ENCODE measurements at regions not wholly inside any gene's neighbourhood (a gene's known extent, or its start where the extent isn't known, plus 50 kb on each side); places are given as distances from the start of the nearest gene placed in this dataset.
"Not testable (repeated sequence)": the region's sequence is repeated elsewhere in the genome, so short reads cannot be mapped to it uniquely, and the experiment has no call there.

DNA sequence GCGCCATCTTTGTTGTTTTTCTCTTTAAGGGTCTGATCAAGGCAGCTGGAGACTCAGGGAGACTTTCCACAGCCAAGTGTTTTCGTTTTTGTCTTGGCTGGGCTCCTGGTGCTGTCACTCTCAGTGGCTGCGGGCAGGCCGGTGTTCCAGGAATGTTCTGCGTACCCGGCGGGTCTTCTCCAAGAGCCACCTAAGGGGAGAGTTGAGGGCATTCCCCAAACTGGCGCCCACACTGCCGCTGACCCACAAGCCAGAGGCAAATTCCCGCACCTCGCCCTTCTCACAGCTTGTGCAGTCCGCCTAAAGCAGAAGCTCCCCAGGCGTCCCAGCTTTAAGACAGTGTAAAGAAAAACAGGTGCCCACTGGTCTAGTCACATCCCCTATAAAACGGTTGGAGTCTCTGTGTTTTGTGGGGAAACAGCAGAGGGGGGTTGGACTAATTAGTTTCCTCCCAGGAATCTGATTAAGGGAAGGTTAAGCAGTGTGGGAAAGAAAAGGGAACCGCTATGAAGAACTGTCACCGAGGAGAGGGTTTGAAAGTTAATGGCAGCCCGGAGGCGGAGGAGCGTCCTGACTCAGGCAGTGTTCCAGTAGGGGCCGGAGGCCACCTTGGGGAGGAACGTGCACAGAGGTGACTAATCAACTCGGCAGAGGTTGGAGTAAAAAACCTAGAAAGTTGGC, 224.5 kb downstream of the SLC4A3 start:
- Histone ChIP-seq H3K36me3 (no peaks in the 10 kb centered on the region), H3K27me3 (replicated peaks) (no peaks in the 10 kb centered on the region), H3K4me1 (replicated peaks) (no peaks in the 10 kb centered on the region), H3K27ac (no peak overlapping the region), H3K9me3 (replicated peaks) (no peaks in the 10 kb centered on the region), H3K4me3 (no peak overlapping the region)
- DNase-seq (ENCODE audit: low read depth in 1 of 2, low spot score in 2 of 2) = no peak

DNA sequence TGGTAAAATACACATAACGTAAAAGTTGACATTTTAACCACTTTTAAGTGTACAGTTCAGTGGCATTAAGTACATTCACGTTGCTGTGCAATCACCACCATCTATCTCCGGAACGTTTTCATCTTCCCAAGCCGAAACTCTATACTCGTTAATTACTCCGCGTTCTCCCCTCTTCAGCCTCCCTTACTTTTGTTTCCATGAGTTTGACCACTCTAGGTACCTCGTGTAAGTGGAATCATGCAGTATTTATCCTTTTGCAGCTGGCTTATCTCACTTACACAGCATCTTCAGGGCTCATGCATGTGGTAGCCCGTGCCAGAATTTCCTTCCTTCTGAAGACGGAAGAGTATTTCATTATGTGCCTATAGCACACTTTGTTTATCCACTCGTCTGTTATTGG, 225.2 kb downstream of the SLC4A3 start:
- Histone ChIP-seq H3K27ac (no peak overlapping the region), H3K9me3 (replicated peaks) (no peaks in the 10 kb centered on the region), H3K4me3 (no peak overlapping the region), H3K27me3 (replicated peaks) (no peaks in the 10 kb centered on the region), H3K4me1 (replicated peaks) (no peaks in the 10 kb centered on the region), H3K36me3 (no peaks in the 10 kb centered on the region)
- no peak for DNase-seq (ENCODE audit: low read depth in 1 of 2, low spot score in 2 of 2)

DNA sequence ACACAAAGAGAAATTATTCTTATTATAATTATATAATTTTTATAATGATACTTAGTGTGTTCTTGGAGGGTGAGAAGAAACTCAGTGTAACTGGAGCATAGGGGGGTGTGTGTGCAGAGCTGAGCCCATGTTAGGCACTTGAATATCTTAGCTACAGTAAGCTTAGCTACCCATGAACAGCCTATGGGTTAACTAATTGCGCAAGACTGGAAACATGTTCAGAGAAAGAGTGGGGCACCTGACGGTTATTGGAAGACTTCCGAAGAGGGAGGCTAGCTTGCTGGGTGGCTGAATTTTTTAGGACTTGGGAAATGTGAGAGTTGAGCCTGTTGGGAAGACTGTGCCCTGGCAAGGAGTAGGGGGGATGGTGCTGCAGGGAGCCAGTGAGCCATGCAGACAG, 229.2 kb downstream of the SLC4A3 start:
- no peaks in the 10 kb centered on the region for H3K9me3 ChIP-seq (replicated peaks)
- no peak overlapping the region for H3K27ac ChIP-seq
- H3K4me3 ChIP-seq = no peak overlapping the region
- H3K27me3 ChIP-seq (replicated peaks) = no peaks in the 10 kb centered on the region
- no peaks in the 10 kb centered on the region for H3K36me3 ChIP-seq
- DNase-seq (ENCODE audit: low read depth in 1 of 2, low spot score in 2 of 2) = no peak
- no peaks in the 10 kb centered on the region for H3K4me1 ChIP-seq (replicated peaks)

DNA sequence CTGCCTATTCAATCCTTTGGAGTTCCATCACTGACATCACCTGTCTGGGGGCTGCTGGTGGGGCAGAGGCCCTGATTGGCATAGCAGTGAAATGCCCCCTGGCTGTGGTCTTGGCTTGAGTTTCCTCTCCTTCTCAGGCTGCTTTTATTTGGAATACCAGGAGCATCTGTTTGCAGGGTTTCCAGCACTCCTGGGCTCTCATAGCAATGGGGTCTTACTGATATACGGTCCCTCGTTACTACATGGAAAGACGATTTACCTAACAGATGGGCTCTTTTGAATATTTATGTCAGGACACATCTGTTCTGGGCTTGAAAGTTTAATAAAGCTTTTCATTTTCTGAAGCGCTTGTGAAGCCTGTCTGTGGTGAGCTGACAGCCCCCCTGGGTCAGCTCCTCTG, 230.3 kb downstream of the SLC4A3 start:
- H3K4me3 ChIP-seq = no peak overlapping the region
- no peak for DNase-seq (ENCODE audit: low read depth in 1 of 2, low spot score in 2 of 2)
- H3K4me1 ChIP-seq (replicated peaks) = no peaks in the 10 kb centered on the region
- H3K36me3 ChIP-seq = no peaks in the 10 kb centered on the region
- no peak overlapping the region for H3K27ac ChIP-seq
- no peaks in the 10 kb centered on the region for H3K27me3 ChIP-seq (replicated peaks)
- no peaks in the 10 kb centered on the region for H3K9me3 ChIP-seq (replicated peaks)

DNA sequence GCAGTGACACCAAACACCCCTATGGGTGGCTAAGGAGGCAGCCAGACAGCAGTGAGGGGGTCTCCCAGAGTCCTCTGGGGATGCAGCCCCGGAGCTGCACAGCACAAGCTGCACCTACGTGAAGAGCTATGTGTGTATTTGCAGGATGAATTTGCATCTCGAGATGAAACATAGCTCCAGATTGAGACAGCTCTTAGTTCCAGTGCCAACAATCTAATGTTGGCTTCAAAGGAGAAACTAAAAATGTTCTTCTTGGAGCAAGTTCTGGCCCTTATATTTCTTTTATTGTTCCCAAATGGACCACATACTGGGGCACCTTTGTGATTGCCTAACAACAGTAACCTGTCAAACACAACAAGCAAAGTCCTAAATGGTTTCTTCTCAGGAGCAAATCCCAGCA, 233.9 kb downstream of the SLC4A3 start:
- no peaks in the 10 kb centered on the region for H3K27me3 ChIP-seq (replicated peaks)
- no peak for DNase-seq (ENCODE audit: low read depth in 1 of 2, low spot score in 2 of 2)
- no peaks in the 10 kb centered on the region for H3K9me3 ChIP-seq (replicated peaks)
- H3K36me3 ChIP-seq = no peaks in the 10 kb centered on the region
- H3K4me1 ChIP-seq (replicated peaks) = no peaks in the 10 kb centered on the region
- H3K27ac ChIP-seq = no peak overlapping the region
- H3K4me3 ChIP-seq = no peak overlapping the region

DNA sequence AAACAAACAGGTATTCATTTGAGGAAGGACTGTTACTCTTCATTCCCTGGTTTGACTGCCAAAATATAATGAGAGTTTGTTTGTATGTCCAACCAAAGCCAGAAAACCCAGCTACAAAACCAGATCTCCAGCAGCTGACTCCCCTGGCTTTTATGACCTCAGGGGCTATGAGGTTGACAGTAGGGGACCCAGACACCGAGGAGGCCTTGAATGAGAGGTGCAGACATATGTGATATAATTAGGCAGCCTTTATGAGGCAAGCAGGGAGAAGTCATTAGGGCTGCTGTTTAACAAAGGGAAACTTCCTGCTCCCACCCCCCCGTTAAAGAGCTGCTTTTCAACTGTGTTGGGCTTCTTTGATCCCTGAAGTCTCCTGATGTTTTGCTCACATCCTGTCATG, 236.7 kb downstream of the SLC4A3 start:
- Histone ChIP-seq H3K4me3 (no peak overlapping the region), H3K27ac (no peak overlapping the region), H3K9me3 (replicated peaks) (no peaks in the 10 kb centered on the region), H3K4me1 (replicated peaks) (no peaks in the 10 kb centered on the region), H3K36me3 (no peaks in the 10 kb centered on the region), H3K27me3 (replicated peaks) (no peaks in the 10 kb centered on the region)
- no peak for DNase-seq (ENCODE audit: low read depth in 1 of 2, low spot score in 2 of 2)

DNA sequence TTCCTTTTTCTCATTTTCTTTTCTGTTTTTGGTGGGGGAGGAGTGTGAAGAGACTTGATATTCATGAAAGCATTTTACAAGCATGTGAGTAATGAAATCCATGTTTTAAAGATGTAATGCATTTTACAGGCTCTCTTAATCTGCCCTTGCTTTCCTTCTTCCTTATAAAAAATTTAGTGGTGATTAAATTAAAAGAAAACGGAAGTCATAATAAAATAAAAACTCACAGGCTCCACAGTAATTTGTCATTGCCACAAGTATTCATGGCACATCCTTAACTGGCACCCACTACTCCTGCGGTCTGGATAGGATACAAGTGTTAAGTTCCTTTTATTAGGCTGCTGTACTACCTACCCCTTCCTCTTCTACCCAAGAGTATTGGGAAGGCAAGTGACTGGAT, 241.2 kb downstream of the SLC4A3 start:
- DNase-seq (ENCODE audit: low read depth in 1 of 2, low spot score in 2 of 2) = no peak
- H3K4me3 ChIP-seq = no peak overlapping the region
- no peaks in the 10 kb centered on the region for H3K4me1 ChIP-seq (replicated peaks)
- H3K36me3 ChIP-seq = no peaks in the 10 kb centered on the region
- H3K27ac ChIP-seq = no peak overlapping the region
- no peaks in the 10 kb centered on the region for H3K27me3 ChIP-seq (replicated peaks)
- H3K9me3 ChIP-seq (replicated peaks) = no peaks in the 10 kb centered on the region

DNA sequence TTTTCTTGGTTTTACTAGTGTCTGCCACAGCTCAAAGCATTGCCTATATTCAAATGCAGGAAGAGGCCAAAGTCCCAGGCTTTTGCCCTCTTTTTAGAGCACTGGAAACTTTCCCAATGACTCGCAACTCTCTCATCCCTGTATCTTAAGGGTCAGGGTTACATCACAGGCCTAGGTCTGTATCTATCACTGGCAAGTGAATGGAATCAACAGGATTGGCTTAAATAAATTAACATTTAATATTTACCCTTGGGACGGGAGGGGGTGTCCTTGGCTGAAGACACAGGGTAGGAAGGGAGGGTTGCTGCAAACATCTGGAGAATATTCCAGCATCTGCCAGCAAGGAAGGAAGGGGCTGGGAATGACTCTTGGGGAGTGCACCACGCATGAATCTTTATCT, 242.6 kb downstream of the SLC4A3 start:
- Histone ChIP-seq H3K27me3 (replicated peaks) (no peaks in the 10 kb centered on the region), H3K9me3 (replicated peaks) (no peaks in the 10 kb centered on the region)
- no peak for DNase-seq (ENCODE audit: low read depth in 1 of 2, low spot score in 2 of 2)

DNA sequence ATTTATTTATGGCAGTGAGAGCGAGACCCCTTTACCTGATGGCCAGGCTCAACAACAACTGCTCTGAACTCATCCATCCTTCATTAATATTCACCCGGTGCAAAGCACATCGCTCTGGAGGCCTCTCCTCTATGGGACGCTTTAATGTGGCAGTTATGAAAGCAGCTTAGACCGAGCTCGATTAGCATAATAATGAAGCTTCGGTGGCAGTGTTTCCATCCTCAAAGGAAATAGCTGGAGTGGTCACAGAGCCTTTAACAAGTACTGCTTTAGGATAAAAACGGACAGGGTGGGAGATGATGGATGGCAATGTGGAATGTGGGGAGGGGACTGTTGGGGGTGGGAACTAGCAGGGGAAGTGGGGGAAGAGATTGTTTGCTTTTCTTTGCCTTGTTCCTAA, 243.9 kb downstream of the SLC4A3 start:
- Histone ChIP-seq H3K27me3 (replicated peaks) (no peaks in the 10 kb centered on the region), H3K9me3 (replicated peaks) (no peaks in the 10 kb centered on the region), H3K4me1 (replicated peaks) (no peaks in the 10 kb centered on the region), H3K4me3 (no peak overlapping the region), H3K36me3 (no peaks in the 10 kb centered on the region), H3K27ac (no peak overlapping the region)
- DNase-seq (ENCODE audit: low read depth in 1 of 2, low spot score in 2 of 2) = no peak

More for the DNA sequence above, 242.6 kb downstream of the SLC4A3 start:
- Histone ChIP-seq H3K4me1 (replicated peaks) (no peaks in the 10 kb centered on the region), H3K27ac (no peak overlapping the region), H3K36me3 (no peaks in the 10 kb centered on the region), H3K4me3 (no peak overlapping the region)

DNA sequence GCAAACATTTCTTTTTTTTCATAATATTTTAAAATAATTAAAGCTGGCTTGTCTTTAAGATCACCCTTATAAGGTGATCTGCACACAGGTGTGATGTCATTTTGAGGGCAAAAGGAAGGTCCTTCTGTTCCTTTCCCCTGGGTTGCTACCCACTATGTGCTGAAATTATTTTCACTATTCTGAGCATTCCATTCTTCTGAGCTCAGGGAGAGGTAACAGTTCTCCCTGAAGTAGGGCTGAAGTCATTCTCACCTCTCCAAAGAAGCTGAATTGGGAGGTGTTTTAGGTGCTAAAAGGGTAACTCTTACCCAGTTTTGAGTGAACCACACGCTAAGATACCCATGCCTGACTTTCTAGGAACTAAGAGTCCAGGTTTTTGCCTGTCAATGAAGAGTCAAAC, 247.6 kb downstream of the SLC4A3 start:
- DNase-seq (ENCODE audit: low read depth in 1 of 2, low spot score in 2 of 2) = no peak
- no peaks in the 10 kb centered on the region for H3K36me3 ChIP-seq
- no peak overlapping the region for H3K4me3 ChIP-seq
- no peak overlapping the region for H3K27ac ChIP-seq
- no peaks in the 10 kb centered on the region for H3K27me3 ChIP-seq (replicated peaks)
- no peaks in the 10 kb centered on the region for H3K4me1 ChIP-seq (replicated peaks)
- H3K9me3 ChIP-seq (replicated peaks) = no peaks in the 10 kb centered on the region

DNA sequence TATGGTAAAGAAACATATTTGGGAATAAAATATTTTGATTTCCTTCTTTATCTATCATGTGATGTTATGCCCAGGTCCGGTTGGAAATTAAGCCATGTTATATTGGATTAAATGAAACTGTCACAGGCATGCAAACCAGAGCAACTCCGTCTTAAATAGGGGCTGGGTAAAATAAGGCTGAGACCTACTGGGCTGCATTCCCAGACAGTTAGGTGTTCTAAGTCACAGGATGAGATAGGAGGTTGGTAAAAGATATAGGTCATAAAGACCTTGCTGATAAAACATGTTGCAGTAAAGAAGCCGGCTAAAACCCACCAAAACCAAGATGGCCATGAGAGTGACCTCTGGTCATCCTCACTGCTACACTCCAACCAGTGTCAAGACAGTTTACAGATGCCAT, 248.6 kb downstream of the SLC4A3 start:
- H3K4me1 ChIP-seq (replicated peaks); H3K27me3 ChIP-seq (replicated peaks); H3K9me3 ChIP-seq (replicated peaks); H3K36me3 ChIP-seq; DNase-seq (ENCODE audit: low read depth in 1 of 2, low spot score in 2 of 2); H3K4me3 ChIP-seq; H3K27ac ChIP-seq: not testable (repeated sequence)

DNA sequence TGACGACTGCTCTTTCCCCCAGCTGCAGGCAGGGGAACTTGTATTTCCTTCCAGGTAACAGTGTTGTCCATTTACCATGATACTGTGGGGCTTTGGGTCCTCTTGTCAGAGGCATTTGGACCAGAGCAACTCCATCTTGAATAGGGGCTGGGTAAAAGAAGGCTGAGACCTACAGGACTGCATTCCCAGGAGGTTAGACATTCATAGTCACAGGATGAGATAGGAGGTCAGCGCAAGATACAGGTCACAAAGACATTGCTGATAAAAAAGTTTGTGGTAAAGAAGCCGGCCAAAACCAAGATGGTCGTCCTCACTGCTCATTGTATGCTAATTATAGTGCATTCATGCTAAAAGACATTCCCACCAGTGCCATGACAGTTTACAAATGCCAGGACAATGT, 249.5 kb downstream of the SLC4A3 start:
- H3K27me3 ChIP-seq (replicated peaks) = no peaks in the 10 kb centered on the region; the same call in 1 of the 2 replicates
- no peak overlapping the region for H3K4me3 ChIP-seq
- no peaks in the 10 kb centered on the region for H3K9me3 ChIP-seq (replicated peaks)
- no peaks in the 10 kb centered on the region for H3K4me1 ChIP-seq (replicated peaks)
- no peak for DNase-seq (ENCODE audit: low read depth in 1 of 2, low spot score in 2 of 2)
- no peak overlapping the region for H3K27ac ChIP-seq
- no peaks in the 10 kb centered on the region for H3K36me3 ChIP-seq

DNA sequence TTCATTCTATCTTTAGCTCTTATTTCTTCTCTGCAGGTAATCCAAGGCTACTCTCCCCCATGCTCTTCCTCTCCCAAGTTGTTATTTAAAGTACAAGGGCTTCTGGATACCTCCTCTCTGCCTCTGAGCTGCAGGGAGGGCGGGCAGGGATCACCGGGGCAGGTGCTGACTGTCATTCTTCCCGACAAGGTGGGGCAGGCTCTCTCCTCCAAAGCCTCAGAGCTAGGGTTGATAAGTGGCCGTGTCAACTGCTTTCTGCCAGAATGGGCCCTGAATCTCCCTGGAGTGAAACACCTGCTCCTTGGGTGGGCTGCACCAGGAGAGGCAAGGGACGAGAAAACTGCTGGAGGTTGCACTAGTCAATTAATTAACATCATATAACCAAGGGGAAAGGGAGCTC, 250.3 kb downstream of the SLC4A3 start:
- H3K4me1 ChIP-seq (replicated peaks) = no peaks in the 10 kb centered on the region
- H3K27ac ChIP-seq = no peak overlapping the region
- no peaks in the 10 kb centered on the region for H3K9me3 ChIP-seq (replicated peaks)
- no peak for DNase-seq (ENCODE audit: low read depth in 1 of 2, low spot score in 2 of 2)
- no peak overlapping the region for H3K4me3 ChIP-seq
- no peaks in the 10 kb centered on the region for H3K36me3 ChIP-seq
- no peaks in the 10 kb centered on the region; the same call in 1 of the 2 replicates for H3K27me3 ChIP-seq (replicated peaks)

DNA sequence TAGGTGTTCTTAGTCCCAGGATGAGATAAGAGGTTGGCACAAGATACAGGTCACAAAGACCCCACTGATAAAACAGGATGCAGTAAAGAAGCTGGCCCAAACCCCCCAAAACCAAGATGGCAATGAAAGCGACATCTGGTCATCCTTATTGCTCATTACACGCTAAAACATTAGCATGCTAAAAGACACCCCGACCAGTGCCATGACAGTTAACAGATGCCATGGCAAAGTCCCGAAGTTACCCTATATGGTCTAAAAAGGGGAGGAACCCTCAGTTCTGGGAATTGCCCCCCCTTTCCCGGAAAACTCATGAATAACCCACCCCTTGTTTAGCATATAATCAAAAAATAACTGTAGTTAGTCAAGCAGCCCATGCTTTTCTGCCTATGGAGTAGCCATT, 251.1 kb downstream of the SLC4A3 start:
- no peaks in the 10 kb centered on the region for H3K9me3 ChIP-seq (replicated peaks)
- H3K36me3 ChIP-seq = no peaks in the 10 kb centered on the region
- no peak overlapping the region for H3K27ac ChIP-seq
- H3K4me1 ChIP-seq (replicated peaks) = no peaks in the 10 kb centered on the region
- no peaks in the 10 kb centered on the region; the same call in 1 of the 2 replicates for H3K27me3 ChIP-seq (replicated peaks)
- DNase-seq (ENCODE audit: low read depth in 1 of 2, low spot score in 2 of 2) = no peak
- no peak overlapping the region for H3K4me3 ChIP-seq

DNA sequence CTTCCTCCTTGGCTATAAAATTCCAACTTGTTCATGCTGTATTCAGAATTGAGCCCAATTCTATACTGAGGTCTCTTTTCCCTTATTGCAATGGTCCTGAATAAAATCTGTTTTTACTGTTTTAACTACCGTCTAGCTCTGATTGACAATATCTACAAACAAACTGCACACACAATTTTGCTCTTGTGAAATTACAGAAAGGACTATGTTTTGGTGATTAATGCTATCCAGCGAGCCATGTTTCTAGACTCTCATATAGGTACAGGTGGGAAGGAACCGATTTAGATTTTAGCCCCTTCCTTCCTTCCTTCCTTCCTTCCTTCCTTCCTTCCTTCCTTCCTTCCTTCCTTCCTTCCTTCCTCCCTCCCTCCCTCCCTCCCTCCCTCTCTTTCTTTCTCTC, 254.4 kb downstream of the SLC4A3 start:
- Histone ChIP-seq H3K36me3 (no peaks in the 10 kb centered on the region), H3K9me3 (replicated peaks) (no peaks in the 10 kb centered on the region), H3K4me3 (no peak overlapping the region), H3K27me3 (replicated peaks) (no peaks in the 10 kb centered on the region; the same call in 1 of the 2 replicates), H3K27ac (no peak overlapping the region), H3K4me1 (replicated peaks) (no peaks in the 10 kb centered on the region)
- DNase-seq (ENCODE audit: low read depth in 1 of 2, low spot score in 2 of 2) = no peak
